ENCODE measurements at regions not wholly inside any gene's neighbourhood (a gene's known extent, or its start where the extent isn't known, plus 50 kb on each side); places are given as distances from the start of the nearest gene placed in this dataset.

DNA sequence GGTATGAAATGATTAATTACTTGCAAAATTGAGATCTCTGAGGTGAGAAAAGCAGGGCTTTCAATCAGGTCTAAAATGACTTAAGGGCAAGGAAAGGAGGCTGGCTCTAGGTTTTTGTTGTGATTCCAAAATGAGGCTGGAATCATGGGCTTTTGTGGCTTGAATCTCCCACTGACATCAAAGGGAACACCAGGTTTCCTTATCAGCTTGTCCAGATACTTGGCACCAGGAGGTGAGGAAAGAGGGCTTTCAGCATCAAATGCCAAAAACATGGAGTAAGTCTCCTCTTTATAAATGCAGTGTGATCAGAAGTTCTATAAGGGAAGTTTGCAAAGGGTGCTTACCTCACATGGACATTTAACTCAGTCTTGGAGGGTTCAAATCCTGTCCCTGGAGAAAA is 402.3 kb downstream of the NDFIP2 start:
- H3K14ac ChIP-seq (ENCODE audit: insufficient read depth, low read length) = no peak overlapping the region
- no peak overlapping the region for H2BK120ac ChIP-seq (ENCODE audit: low read depth, low read length, poor library complexity, severe bottlenecking)
- no peak overlapping the region for H2BK5ac ChIP-seq (ENCODE audit: insufficient read length, low read length)
- Mint-ChIP-seq H3K27me3 (ENCODE audit: low read depth) (no peaks in the 10 kb centered on the region; the same call in 1 of the 2 replicates), H3K4me3 (no peak overlapping the region), H3K9me3 (no peaks in the 10 kb centered on the region), H3K4me1 (peaks cover 22 to 23% of the 10 kb centered on the region in 2 experiments), H3K27ac (no peak overlapping the region), H3K36me3 (ENCODE audit: insufficient read depth in 1 of 3, low read depth in 3 of 3) (peaks cover 0 to 2% (median 0%) of the 10 kb centered on the region in 3 experiments; a peak in 1 of 7 replicates)
- DNase-seq = no peak
- no peak overlapping the region for H2AFZ ChIP-seq (ENCODE audit: low read length)
- H2BK15ac ChIP-seq (ENCODE audit: low read depth, low read length) = no peak overlapping the region
- no peak overlapping the region for H3T11ph ChIP-seq (ENCODE audit: low read length)
- no peak overlapping the region for H3K18ac ChIP-seq (ENCODE audit: insufficient read length, low read depth, low read length)
- H3K4me2 ChIP-seq (ENCODE audit: insufficient read depth, insufficient read length, low read length) = no peak overlapping the region
- H3K9ac ChIP-seq (ENCODE audit: extremely low read depth, insufficient read length, low read length) = no peak overlapping the region
- no peaks in the 10 kb centered on the region for H3K23me2 ChIP-seq (ENCODE audit: insufficient read length, low read depth, low read length, poor library complexity, severe bottlenecking)
- no peak overlapping the region for H4K8ac ChIP-seq (replicated peaks; ENCODE audit: insufficient read length, low read depth, low read length)
- H3K27ac ChIP-seq (ENCODE audit: insufficient read length, low read depth, low read length) = no peak overlapping the region
- H3K23ac ChIP-seq (ENCODE audit: insufficient read length, low read depth, low read length) = no peak overlapping the region
- no peak overlapping the region for H2BK12ac ChIP-seq (ENCODE audit: insufficient read length, low read depth, low read length)
- H3K9me3 ChIP-seq (ENCODE audit: control insufficient read depth, low read depth, low read length) = no peaks in the 10 kb centered on the region
- H2BK20ac ChIP-seq (ENCODE audit: low read depth, low read length, poor library complexity, severe bottlenecking) = no peak overlapping the region
- no peaks in the 10 kb centered on the region for H3K79me1 ChIP-seq (ENCODE audit: insufficient read depth, low read depth, low read length, poor library complexity, severe bottlenecking)
- no peak overlapping the region for H3K56ac ChIP-seq (ENCODE audit: insufficient read length, low read depth, low read length)
- H4K91ac ChIP-seq (ENCODE audit: insufficient read length, low read depth, low read length) = no peak overlapping the region
- no peaks in the 10 kb centered on the region for H3K4me1 ChIP-seq (ENCODE audit: insufficient read depth, low read length)
- TF ChIP-seq CTCF (conservative IDR thresholded peaks at IDR 0.05) = no peak
- H4K20me1 ChIP-seq (ENCODE audit: control insufficient read depth, insufficient read depth, insufficient read length) = no peaks in the 10 kb centered on the region
- no peaks in the 10 kb centered on the region for H3K27me3 ChIP-seq (ENCODE audit: insufficient read depth, low read length)
- no peak overlapping the region for H3K4ac ChIP-seq (ENCODE audit: low read depth, low read length)
- no peak overlapping the region for H2AK5ac ChIP-seq (ENCODE audit: insufficient read length, low read length)
- H4K5ac ChIP-seq (ENCODE audit: insufficient read length, low read depth, low read length) = no peak overlapping the region
- no peaks in the 10 kb centered on the region for H3K79me2 ChIP-seq (ENCODE audit: insufficient read depth, low read length)
